Head of caudate nucleus (tissue), 42 donors: ENCODE measurements at regions not wholly inside any gene's neighbourhood (a gene's known extent, or its start where the extent isn't known, plus 50 kb on each side); places are given as distances from the start of the nearest gene placed in this dataset.

Experiments used
- DNase-seq, 42 donors: peaks; one replicate each; pipeline versions ENCODE4 v3.0.0 to v3.0.0-alpha.2; 2020 to 2021; ENCODE audit warnings: mixed read lengths in 7 of 42
- intact Hi-C: fragments of 100-400 bp; cut with DNase I; formaldehyde crosslinking; loops from one replicate; pipeline ENCODE4 v1.15.0; 2022

- peak in 1 of 42 donors; percentile 32 for DNase-seq
- intact Hi-C loops: loop anchor here (10.0 kb wide), 1 partner anchor 155 kb away; no protein-coding TSS in a partner anchor
These were observed 148.5 kb downstream of the C9orf152 start for GRCh38 chr9:110059461-110059860.

- no peak for DNase-seq
- intact Hi-C loops: loop anchor here (10.0 kb wide), 1 partner anchor 90 kb away; no protein-coding TSS in a partner anchor
These were observed 143.2 kb downstream of the C9orf152 start for GRCh38 chr9:110064803-110065202.

- no peak for DNase-seq
- intact Hi-C loops: loop anchor here (10.0 kb wide), 1 partner anchor 91 kb away; no protein-coding TSS in a partner anchor
These were observed 142.4 kb downstream of the C9orf152 start for GRCh38 chr9:110065532-110065931.

- intact Hi-C loops: loop anchor here (10.0 kb wide), 1 partner anchor 92 kb away; no protein-coding TSS in a partner anchor
- no peak for DNase-seq
These were observed 140.8 kb downstream of the C9orf152 start for GRCh38 chr9:110066929-110067716.

GRCh38 chr9:110068212-110068611 is 139.7 kb downstream of the C9orf152 start:
- intact Hi-C loops: loop anchor here (10.0 kb wide), 1 partner anchor 93 kb away; no protein-coding TSS in a partner anchor
- no peak for DNase-seq

- no peak for DNase-seq
- intact Hi-C loops: loop anchor here (10.0 kb wide), 1 partner anchor 95 kb away; no protein-coding TSS in a partner anchor
These were observed 138.4 kb downstream of the C9orf152 start for GRCh38 chr9:110069326-110070248.

GRCh38 chr9:110072597-110073355 is 135.2 kb downstream of the C9orf152 start:
- intact Hi-C loops: no loop called here

GRCh38 chr9:110073356-110073905 is 134.5 kb downstream of the C9orf152 start:
- DNase-seq: no peak
- intact Hi-C loops: no loop called here

More at GRCh38 chr9:110072597-110073355, 135.2 kb downstream of the C9orf152 start:
- DNase-seq: no peak

- no peak for DNase-seq
- intact Hi-C loops: no loop called here
These were observed 130.8 kb downstream of the C9orf152 start for GRCh38 chr9:110076894-110077725.

GRCh38 chr9:110077925-110078324 is 130.0 kb downstream of the C9orf152 start:
- intact Hi-C loops: no loop called here

GRCh38 chr9:110078604-110079003 is 129.4 kb downstream of the C9orf152 start:
- intact Hi-C loops: no loop called here
- no peak for DNase-seq

More at GRCh38 chr9:110077925-110078324, 130.0 kb downstream of the C9orf152 start:
- DNase-seq: no peak

- no peak for DNase-seq
- intact Hi-C loops: no loop called here
These were observed 126.6 kb downstream of the C9orf152 start for GRCh38 chr9:110081395-110081794.

- DNase-seq: no peak
- intact Hi-C loops: no loop called here
These were observed 124.1 kb downstream of the C9orf152 start for GRCh38 chr9:110083866-110084265.

- intact Hi-C loops: no loop called here
These were observed 121.4 kb downstream of the C9orf152 start for GRCh38 chr9:110086537-110086936.

GRCh38 chr9:110087605-110088004 is 120.4 kb downstream of the C9orf152 start:
- DNase-seq: no peak
- intact Hi-C loops: no loop called here

More at GRCh38 chr9:110086537-110086936, 121.4 kb downstream of the C9orf152 start:
- DNase-seq: no peak

GRCh38 chr9:110088099-110088498 is 119.9 kb downstream of the C9orf152 start:
- intact Hi-C loops: no loop called here
- DNase-seq: no peak

GRCh38 chr9:110089681-110090370 is 118.1 kb downstream of the C9orf152 start:
- intact Hi-C loops: no loop called here
- no peak for DNase-seq
